ENCODE measurements at regions not wholly inside any gene's neighbourhood (a gene's known extent, or its start where the extent isn't known, plus 50 kb on each side); places are given as distances from the start of the nearest gene placed in this dataset.

DNA sequence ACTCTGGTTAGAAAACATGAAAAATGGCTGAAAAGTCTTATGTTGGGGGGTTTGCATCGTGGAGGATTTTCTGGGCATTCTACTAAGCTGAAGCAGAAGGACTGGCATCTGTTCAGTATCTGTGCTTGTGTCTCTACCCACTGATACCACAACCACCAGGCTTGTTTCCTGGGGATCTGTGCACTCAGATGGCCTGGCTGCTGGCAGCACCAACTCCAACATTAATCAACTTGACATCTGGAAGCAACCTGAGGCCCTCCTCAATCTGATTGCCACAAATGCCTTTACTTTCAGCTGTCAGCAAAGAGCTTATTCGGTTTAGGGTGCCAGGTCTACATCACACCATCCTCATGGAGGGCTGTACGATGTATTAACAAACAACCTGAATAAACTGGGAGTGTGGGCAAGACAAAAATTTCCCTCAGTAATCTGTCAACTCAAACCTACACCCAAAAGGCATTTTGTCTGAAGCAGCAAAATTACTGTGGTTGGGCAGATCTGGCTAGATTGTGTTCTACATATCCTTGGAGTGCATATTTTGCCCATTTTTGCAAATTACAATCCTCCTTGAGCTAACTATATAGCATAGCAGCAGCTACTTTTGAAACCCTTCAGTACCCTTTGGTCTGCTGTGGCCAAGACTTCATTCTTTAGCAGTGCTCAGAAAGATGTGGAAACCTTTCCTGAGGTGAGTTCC lies 74.6 kb downstream of the FOXD1 start:
- DNase-seq, result no peak

DNA sequence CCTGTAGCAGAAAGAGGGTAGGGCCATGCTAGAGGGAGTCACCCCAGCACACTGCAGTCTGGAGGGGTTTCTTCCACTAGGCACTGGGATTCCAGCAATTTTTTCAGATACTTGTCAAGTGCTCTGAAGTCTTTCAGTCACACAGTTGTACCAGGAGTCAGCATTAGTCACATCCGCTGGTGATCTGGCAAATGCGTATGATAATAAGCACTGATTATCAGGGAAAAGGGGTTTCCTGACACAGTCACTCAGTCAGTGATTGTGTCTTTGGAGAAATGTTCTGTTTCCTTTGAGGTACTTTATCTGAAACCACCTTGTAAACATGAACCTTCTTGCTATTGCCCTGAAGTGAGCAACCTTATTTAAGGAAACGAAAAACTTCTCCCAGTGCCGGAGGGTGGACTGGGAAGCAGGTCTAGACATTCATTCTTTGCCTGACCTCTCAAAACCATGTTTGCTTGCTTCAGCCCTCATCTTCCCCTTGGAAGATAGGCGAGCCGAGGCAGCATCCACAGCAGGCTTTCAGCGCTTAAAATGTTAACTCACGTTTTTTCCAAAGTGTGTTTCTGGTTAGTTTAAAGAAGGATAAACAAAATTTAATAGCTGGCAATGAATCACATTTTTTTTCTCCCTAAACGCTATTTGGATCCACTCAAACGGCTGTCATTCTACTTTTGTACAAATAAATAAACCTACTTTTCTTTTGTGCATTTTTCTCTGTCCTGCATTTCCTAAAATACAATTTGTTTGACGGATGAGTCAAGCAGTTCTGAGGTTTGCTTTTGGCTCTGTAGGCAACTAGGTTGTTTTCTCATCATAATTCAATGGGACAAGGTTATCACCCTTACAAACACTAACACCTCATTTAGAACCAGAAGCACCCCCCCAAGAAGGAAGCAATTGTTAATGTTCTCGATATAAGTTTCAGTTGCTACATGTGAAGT lies 77.7 kb downstream of the FOXD1 start:
- no peak for DNase-seq

DNA sequence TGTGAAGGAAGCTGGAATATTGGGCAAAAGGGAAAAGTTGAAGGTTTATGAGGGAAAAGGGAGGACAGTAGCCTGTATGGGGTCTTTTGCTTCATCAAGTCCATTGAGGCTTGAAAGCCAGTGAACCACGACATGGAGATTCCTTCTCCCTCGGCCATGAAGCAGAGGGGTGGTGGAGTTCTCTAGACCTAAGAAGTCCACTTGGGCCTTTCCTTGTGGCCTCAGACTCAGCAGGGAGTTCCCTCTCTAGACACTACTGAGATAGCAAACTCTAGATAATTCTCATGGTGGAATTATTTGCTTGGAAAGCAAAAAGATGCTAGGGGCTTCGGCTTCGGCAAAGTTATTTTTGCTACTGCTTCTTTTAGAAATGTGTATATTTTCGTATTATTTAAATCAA lies 78.5 kb downstream of the FOXD1 start:
- no peak for DNase-seq

DNA sequence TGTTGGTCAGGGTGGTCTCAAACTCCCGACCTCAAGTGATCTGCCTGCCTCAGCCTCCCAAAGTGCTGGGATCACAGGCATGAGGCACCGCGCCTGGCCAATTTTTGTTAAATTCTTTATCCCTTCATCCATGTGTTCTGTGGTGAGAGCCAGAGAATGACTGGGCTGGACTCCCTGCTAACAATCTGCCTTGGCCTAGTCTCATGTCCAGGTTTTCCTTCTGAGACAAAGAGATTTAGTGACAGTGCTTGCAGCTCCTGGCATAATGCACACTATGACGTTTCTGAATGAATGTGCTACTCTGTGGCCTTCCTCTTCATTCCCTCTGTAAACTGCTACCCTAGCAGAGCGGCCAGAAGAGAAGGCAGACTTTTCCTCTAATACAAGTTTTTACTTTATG lies 79.3 kb downstream of the FOXD1 start:
- no peak for DNase-seq

DNA sequence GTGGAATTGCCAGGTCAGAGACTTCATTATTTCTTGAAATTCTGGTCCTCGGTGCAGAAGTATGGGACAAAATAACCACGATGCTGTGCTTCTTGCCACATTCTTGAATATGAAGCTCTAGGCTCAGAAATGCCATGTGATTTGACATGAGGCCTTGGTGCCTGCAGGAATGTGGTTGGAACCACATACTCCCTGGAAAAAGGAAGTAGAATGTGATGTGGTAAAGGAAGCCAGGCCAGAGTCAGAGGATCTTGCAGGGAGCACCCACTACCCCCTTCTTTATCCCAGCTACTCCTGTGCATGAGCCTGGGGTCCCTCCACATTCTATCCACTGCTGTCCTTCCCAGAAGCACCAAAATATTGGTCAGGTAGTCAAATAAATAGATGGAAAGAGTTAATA lies 80.9 kb downstream of the FOXD1 start:
- DNase-seq, result no peak

DNA sequence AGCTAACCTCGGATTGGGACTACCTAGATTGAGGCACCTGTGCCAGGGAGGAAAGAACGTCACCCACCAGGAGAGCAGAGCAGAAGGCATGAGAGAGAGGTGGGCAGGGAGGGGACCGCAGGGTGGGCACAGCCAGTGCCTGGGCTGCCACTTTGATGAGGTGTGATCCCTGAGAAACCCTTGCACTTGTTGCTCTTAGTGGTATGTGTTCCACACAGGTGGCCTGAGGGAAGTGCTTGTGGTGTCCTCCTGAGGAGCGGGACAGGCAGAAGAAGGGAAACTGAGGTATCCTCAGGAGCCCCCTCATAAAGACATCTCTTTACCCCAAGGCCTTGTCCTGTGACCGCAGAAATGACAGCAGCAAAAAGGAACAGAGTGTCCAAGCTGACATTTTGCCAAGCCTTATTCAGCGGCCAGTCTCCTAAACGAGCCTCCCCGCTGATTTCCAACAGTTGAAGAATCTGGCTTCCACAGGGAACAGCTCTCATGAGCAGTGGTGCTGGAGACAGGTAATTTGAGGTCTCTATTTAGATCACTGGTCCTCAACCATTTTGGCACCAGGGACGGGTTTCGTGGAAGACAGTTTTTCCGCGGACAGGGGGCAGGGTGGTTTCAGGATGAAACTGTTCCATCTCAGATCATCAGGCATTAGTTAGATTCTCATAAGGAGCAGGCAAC lies 82.4 kb downstream of the FOXD1 start:
- DNase-seq, result no peak

DNA sequence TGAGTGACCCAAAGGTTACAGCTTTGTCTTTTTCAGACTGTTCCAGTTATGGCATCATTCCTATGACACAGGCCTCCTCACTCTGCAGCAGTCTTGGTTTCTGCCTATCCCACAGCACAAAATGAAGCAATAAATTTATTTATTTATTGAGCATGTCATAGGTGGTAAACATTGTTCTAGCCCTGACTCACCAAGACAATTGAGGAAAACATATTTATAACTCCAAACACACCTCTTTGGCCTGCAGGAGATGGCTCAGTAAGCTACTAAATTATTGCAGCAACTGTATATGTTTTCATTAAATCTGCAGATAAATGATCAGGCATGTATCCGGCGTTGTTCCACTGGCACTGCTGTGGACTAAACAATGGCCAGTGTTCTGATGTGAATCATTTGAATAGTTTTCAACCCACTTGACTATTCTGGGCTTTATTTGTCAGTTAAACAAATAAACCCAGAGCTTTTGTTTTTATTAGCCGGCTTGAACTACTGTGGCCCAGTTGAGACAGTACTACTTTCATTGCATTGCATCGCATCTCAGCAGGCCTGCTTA lies 83.2 kb downstream of the FOXD1 start:
- no peak for DNase-seq

DNA sequence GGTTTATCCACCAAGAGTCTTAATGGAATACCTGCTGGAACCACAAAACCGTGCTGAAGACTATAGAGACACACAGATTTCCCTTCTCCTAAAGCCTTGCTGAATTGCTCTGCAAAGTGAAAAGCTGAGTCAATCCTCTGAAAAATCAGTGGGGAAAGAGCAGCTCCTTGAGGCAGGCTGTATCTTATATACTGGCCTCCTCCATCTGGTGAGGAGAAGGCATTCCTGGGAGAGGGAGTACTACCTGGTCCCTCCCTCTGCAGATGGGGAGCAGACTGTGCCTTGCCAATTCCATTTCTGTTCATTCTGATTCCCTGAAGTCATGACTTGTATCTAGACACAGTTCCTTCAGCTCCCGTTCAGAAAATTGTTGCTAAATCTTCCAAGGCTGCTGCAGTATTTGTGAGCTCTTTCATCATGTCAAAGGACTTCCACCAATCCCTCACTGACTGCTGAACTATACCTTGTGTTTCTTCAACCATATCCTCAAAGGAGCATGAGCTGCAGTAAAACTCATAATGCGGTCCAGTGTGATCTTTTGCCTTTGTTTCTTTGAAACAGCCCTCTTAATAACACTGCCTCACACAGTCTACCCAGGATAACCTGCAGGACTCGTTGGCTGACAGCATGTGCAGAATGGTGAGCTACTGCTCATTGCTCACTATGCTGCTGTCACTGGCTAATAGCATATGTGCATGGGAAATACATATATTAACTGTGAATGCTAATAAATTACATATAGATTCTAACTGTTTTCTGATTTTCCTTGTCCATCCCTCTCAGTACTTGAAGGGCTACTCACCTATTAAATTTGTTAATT lies 84.5 kb downstream of the FOXD1 start:
- no peak for DNase-seq

DNA sequence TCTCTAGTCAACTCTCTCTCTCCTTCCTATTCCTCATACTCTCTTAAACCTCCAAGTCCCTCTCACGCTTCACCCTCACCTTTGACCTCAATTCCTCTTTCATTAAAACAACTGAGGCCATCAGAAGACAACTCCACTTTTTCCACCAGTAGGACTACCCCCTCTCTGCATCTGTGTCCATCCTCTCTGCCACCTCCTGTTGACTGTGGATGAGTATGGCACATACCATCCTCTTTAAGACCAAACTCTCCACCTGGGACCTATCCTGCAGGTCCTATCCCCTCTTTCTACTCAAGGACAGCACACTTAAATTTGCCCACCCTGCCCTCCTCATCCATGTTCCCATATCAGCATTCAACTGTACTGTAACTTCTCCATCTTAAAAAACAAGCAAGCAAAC lies 89.2 kb downstream of the FOXD1 start:
- DNase-seq, result no peak

DNA sequence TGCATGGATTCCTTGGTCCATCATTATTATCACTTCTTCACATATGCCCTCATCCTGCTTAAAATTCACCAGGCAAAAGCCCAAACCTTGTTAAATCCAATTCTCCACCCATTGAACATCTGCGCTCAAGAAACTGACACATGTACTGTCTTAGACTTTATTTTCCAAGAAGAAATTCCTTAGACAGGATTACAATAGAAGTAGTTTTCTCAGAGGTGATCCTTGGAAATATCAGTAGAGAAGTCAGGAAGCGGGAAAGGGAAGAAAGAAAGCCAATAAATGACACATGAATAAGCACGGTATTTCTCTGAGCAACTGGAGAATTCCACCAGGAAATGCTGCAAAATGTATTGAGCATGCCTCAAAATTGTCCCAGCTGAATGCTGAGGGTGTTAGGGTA lies 90.2 kb downstream of the FOXD1 start:
- no peak for DNase-seq

DNA sequence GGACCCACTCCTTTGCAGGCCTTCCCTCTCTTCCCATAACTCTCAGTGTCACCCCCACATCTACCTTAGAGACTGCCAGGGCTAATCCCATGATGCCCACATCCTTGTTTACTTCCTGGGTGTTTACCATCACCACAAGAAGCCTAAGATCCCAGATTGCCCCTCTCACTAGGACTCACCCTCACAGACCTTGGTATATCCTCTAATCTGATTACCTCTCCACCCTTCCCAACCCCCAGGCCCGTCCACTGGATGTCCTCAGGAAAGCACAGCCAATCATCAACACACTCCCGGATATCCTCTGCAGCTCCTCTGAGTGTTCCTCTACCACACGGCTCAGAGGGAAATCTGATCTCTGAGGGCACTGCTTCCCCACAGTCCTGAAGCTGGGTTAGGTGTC lies 91.0 kb downstream of the FOXD1 start:
- DNase-seq, result no peak

DNA sequence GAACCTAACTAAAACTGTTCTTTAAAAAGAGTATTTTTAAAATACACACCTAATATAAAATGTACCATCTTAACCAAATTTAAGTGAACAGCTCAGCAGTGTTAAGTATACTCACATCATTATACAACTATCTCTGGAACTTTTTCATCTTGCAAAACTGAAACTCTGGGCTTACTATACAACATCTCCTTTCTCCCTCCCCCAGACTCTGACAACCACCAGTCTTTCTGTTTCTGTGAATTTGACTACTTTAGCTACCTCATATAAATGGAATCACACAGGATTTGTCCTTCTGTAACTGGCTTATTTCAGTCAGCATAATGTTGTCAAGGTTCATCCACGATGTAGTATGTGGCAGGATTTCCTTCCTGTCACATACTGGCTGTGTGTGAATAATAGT lies 93.5 kb downstream of the FOXD1 start:
- no peak for DNase-seq

DNA sequence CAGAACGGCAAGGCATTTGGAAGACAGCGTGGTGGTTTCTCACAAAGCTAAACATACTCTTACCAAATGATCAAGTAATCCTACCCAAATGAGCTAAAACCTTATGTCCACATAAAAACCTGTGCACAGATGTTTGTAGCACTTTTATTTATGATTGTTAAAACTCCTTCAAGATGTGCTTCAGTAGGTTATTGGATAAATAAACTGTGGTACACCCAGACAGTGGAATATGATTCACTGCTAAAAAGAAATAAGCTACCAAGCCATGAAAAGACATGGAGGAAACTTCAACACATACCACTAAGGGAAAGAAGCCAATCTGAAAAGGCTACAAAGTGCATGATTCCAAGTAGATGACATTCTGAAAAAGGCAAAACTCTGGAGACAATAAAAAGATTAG lies 94.2 kb downstream of the FOXD1 start:
- no peak for DNase-seq

DNA sequence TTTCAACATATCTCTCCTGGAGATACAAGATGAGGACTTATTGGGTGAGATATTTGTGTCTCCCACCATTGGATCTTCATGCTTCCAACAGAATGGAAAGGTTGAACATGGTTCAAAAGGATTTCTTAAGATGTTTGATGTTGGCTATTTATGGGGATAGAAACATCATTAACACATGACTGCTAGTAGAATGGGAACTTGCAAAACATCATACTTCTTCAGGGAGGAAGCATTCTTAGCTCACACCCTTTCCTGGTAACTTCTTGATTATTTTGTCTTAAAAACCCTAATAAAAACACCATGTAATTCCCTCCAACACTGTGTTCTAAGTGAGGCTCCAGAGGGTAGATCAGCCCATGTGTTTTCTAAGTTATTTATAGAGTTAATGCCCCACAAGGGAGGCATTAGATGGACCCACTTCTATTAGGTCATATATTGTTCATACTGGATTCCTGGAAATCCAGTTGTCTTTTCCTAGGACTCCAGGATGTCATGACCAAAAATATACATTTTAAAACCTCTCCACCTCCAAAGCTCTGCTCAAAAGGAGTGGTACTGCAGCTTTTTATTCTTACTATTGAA lies 95.8 kb downstream of the FOXD1 start:
- DNase-seq, result no peak

DNA sequence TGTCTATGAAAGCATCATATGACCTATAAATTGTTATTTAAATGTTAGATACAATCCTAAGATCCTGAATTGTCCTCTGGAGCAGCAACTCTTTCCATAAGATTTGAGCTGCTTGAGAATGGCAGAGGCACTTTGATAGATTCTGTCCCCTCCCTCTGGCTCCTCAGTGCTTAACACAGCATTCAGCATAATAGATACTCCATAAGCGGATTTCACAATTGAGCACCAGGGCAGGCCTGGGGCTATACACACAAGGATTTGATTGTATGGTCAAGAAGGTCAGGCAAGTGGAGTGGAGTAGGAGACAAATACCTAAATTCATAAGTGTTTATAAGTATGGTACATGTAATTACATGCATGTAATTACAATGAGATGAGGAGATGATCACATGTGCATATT lies 96.3 kb downstream of the FOXD1 start:
- no peak for DNase-seq

DNA sequence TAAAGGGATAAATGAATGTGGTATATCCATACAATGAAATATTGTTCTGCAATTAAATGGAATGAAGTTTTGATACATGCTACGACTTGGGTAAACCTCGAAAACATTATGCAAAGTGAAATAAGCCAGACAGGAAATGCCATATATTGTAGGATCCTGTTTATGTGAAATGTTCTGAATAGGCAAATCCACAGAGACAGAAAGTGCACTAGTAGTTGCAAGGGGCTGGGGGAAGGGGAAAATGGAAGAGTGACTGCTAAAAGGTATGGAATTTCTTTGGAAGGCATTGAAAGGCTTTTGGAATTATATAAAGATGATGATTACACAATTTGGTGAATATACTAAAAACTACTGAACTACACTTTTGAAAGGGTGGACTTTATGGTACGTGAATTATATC lies 97.0 kb downstream of the FOXD1 start:
- no peak for DNase-seq

DNA sequence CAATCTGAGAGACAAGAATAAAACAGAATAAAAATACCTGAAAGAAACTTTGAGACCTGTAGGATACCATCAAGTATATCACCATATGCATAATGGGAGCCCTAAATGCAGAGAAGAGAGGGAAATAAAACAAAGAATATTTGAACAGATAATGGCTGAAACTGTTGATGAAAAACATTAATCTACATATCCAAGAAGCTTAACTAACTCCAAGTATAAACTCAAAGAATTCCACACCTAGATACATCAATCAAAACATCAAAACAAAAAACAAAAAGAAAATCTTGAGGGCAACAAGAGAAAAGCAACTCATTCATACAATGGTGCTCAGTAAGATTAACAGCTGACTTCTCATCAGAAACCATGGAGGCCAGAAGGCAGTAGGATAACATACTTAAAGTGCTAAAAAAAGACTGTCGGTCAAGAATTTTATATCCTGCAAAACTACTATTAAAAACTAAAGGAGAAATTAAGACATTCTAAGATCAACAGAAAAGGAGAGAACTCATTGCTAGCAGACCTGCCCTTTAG lies 101.6 kb downstream of the FOXD1 start:
- DNase-seq, result no peak

DNA sequence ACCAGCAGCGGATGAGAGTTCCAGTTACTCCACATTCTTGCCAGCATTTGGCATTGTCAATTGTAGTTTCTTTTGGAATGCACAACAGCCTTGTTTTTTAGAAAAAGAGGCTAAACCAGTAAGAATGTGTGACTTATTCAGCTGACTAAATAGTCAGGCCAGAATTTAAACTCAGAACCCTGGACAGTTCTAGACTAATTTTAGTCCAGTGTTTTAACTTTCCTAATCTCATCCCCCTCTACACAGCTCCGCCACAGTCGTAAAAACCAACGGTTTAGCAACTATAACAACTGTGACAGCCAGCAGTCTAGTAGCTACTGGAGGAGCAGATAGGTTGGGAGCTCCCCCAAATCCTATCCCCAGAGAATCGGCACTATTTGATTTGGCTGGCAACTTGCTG lies 103.7 kb downstream of the FOXD1 start:
- no peak for DNase-seq

DNA sequence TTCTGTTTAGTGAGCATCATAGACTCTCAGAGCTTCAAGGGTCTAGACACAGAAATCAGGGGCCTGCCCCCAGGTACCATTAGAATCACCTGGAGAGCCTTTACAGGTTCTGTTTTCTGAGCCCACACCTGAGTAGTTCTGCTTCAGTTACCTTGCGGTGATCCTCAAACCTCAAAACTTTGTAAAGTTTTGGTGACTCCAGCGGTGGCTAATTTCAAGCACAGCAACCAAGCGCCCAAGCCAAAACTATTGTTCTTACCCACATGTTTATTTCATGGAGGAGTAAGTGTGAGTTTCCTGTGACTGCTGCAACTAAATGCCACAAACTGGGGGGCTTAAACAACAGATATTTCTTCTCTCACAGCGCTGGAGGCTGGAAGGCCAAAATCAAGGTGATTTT lies 108.9 kb downstream of the FOXD1 start:
- no peak for DNase-seq

DNA sequence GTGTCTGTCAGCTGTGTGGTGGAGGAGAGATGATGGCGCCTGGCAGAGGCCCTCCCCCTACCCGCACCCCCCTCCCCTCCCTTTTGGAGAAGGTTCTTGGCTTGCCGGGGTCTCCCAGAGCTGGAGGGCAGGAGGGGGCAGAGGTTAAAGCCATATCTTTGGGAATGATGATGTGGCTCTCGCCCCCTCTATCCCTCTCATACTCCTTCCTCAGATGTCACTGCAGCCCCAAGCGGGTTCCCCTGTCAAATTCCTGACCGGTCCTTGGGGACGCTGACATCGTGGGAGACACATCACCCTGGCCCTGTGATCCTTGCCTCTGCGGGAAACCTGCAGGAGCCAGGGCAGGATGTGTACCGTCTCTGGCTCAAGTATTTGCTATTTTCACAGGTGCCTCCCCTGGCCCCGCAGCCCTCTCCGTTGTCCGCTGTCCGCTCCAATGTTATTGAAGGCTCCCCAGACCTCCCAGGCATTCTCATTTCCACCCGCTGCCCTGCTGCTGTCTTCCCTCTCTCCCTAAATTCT lies 109.5 kb downstream of the FOXD1 start:
- DNase-seq, result no peak

DNA sequence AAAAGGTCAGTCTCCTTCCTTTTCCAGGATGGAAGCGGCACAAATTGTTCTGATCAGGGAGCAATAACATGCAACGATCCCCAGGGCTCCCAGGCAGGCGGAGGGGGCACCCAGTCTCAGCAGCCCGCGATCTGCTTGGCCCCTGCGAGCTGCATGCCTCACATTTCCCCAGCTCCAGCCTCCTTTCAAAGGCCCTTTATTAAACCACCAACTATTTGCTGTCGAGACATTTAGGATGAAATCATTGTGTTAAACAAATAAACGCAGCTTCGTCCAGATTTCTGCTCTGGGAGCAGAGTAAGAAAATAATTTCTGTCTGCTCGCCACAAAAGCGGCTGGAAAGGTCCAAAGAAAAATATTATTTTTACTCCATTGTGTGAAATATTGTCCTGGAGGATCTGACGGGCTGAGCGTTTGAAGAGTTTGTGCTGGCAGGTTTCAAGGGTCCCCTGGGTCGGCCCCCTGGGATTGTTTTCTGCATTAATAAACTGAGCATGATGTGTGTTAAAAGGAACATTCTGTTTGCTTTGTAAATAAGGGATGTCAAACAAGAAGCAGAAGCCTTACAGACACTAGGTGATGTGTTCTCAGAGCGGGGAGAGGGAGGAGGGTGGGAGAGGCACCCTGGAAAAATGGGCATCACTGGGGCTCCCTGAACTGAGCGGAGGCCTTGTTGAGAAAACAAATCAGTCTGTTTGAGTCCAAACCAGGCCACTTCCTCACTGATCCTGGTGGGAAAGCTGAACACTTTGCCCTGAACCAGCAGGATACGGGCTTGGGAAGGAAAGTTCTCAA lies 110.1 kb downstream of the FOXD1 start:
- peak; percentile 26 for DNase-seq
